Heart left ventricle (tissue), 16 donors: ENCODE measurements at regions not wholly inside any gene's neighbourhood (a gene's known extent, or its start where the extent isn't known, plus 50 kb on each side); places are given as distances from the start of the nearest gene placed in this dataset.
A peak's percentile ranks its signal among the peaks of the same experiment; 100 is the strongest.
"Not testable (repeated sequence)": the region's sequence is repeated elsewhere in the genome, so short reads cannot be mapped to it uniquely, and the experiment has no call there.

ENCODE experiments used
- ATAC-seq, 4 donors: fragments of 200-7000 bp; cut with Tn5 transposase; one replicate each; pipeline ENCODE4 v1.9.1; 2020 to 2022; ENCODE audit warnings: moderate library complexity in 4 of 4, mild to moderate bottlenecking in 3 of 4, moderate number of reproducible peaks in 1 of 4
- DNase-seq, 5 donors: peaks; one replicate each; pipeline ENCODE4 v3.0.0-alpha.2; 2020
- H3K27ac ChIP-seq, 12 donors: fragments of 200-600 bp; sonication (generic) in 4 of 12; one replicate each; pipeline versions ENCODE4 v1.5.0 to v1.8.0; 2016 to 2022; ENCODE audit warnings: mild to moderate bottlenecking in 2 of 12
- H3K27me3 ChIP-seq, 9 donors: fragments of 200-600 bp; sonication (generic) in 2 of 9; one replicate each; pipeline versions ENCODE4 v1.5.1 to v1.8.0; 2016 to 2022; ENCODE audit warnings: mild to moderate bottlenecking in 3 of 9
- H3K36me3 ChIP-seq, 9 donors: fragments of 200-600 bp; sonication (generic) in 2 of 9; one replicate each; pipeline versions ENCODE4 v1.5.0 to v1.8.0; 2018 to 2022; ENCODE audit warnings: mild to moderate bottlenecking in 2 of 9
- H3K4me1 ChIP-seq, 12 donors: fragments of 200-600 bp; sonication (generic) in 4 of 12; one replicate each; pipeline versions ENCODE4 v1.5.0 to v1.8.0; 2016 to 2022; ENCODE audit warnings: mild to moderate bottlenecking in 3 of 12
- H3K4me3 ChIP-seq, 12 donors: fragments of 200-600 bp; sonication (generic) in 4 of 12; one replicate each; pipeline versions ENCODE4 v1.5.0 to v1.8.0; 2017 to 2022; ENCODE audit warnings: mild to moderate bottlenecking in 9 of 12, moderate library complexity in 4 of 12
- H3K9me3 ChIP-seq, 12 donors: fragments of 200-600 bp; sonication (generic) in 4 of 12; one replicate each; pipeline versions ENCODE4 v1.5.0 to v1.8.0; 2016 to 2022; ENCODE audit warnings: mild to moderate bottlenecking in 1 of 12
- CTCF ChIP-seq, 12 donors: fragments of 200-600 bp; sonication (generic) in 4 of 12; IDR thresholded peaks; one replicate each; pipeline versions ENCODE4 v1.5.0 to v1.8.0; 2018 to 2022; ENCODE audit warnings: antibody characterized with exemption in 12 of 12, mild to moderate bottlenecking in 5 of 12
- POLR2A ChIP-seq, 2 donors: fragments of 450-650 bp; IDR thresholded peaks; one replicate each; pipeline ENCODE4 v1.6.1; 2017; ENCODE audit warnings: antibody characterized with exemption in 2 of 2, mild to moderate bottlenecking in 2 of 2, moderate library complexity in 2 of 2
- WGBS, 4 donors: extraction: QIAGEN DNeasy Blood & Tissue Kit in 2 of 4; methylation state at CpG; one replicate each; pipeline versions ENCODE4 v1.1.5 to v1.1.7; 2013 to 2018; 5-methylcytosine and 5-hydroxymethylcytosine counted together
- intact Hi-C, 10 donors: fragments of 100-400 bp; cut with DNase I; formaldehyde crosslinking; loops; one replicate each; pipeline versions ENCODE4 v1.11.1 to v1.14.2; 2022
- donor health status: ischemic (EF 13 %, LVEDD 7.1; RV severe dilation, severe dysfunction).
- donor health status: healthy with polysubstance abuse.
- donor health status: DM: no; HTN: yes; CAD: no.
- donor health status: DM: no; HTN: no; CAD: no.
- donor health status: ischemic (EF 25% LVEDD 6.9; RV normal size, moderate dysfunction).
- donor health status: ischemic (EF 25% LVEDD 5.7; RV mildly dilated, moderate dysfunction).
- donor health status: healthy.
- donor health status: DM: yes; HTN: yes; CAD: no.
- donor health status: ischemic (EF 35%, LVEDD 5.7; RV mildly dilated, moderate dysfunction).
- donor health status: nonischemic (EF 11% LVEDD 7.7; RV severe dilation, severe dysfunction).
- donor health status: DM: yes; HTN: yes; CAD: no.
- donor health status: PGD.
- donor health status: ischemic (EF 29% LVEDD 5.4; RV normal size, mild dysfunction).
- donor health status: nonischemic (EF 23%, LVEDD 6.1; RV moderate dilation, normal function).

GRCh38 chr4:118535788-118536187 lies 149.4 kb upstream of the METTL14 start:
- ATAC-seq, intact Hi-C loops, DNase-seq, H3K27me3 ChIP-seq, H3K9me3 ChIP-seq, H3K4me1 ChIP-seq, H3K27ac ChIP-seq, H3K4me3 ChIP-seq, H3K36me3 ChIP-seq: not testable (repeated sequence)
- 75 to 95% (median 82%) methylated on average over 1 to 3 of the region's 3 CpGs for WGBS, 4 donors

- DNase-seq, H3K36me3 ChIP-seq, intact Hi-C loops, H3K4me1 ChIP-seq, H3K27me3 ChIP-seq, H3K27ac ChIP-seq, H3K4me3 ChIP-seq, H3K9me3 ChIP-seq: not testable (repeated sequence)
- TF ChIP-seq CTCF (IDR thresholded peaks at IDR 0.05) = peak in 11 of 12 donors; percentile 16 to 54 (median 40)
- ATAC-seq = peak in 1 of 4 donors; percentile 62
- 35 to 49% (median 43%) methylated on average over 2 of the region's 2 CpGs for WGBS, 4 donors
Measured at GRCh38 chr4:118539412-118540077, 145.6 kb upstream of the METTL14 start.

- H3K4me3 ChIP-seq, ATAC-seq, H3K9me3 ChIP-seq, H3K4me1 ChIP-seq, DNase-seq, intact Hi-C loops, H3K27ac ChIP-seq, H3K27me3 ChIP-seq, H3K36me3 ChIP-seq: not testable (repeated sequence)
- 77 to 87% (median 82%) methylated on average over 7 of the region's 7 CpGs for WGBS, 4 donors
Measured at GRCh38 chr4:118556576-118556975, 128.6 kb upstream of the METTL14 start.

- ATAC-seq (no peak), DNase-seq (no peak)
- intact Hi-C loops = no loop called here
- H3K9me3 ChIP-seq = no peaks in the 10 kb centered on the region
- H3K4me3 ChIP-seq = no peak overlapping the region
- no peaks in the 10 kb centered on the region for H3K36me3 ChIP-seq
- H3K27me3 ChIP-seq = no peaks in the 10 kb centered on the region
- TF ChIP-seq CTCF (IDR thresholded peaks at IDR 0.05) (no peak), POLR2A (IDR thresholded peaks at IDR 0.05) (no peak)
- H3K27ac ChIP-seq = no peak overlapping the region
- no peaks in the 10 kb centered on the region for H3K4me1 ChIP-seq
- 66 to 73% (median 70%) methylated on average over 8 of the region's 8 CpGs for WGBS, 4 donors
Measured at GRCh38 chr4:118557298-118557851, 127.8 kb upstream of the METTL14 start.

- H3K4me1 ChIP-seq, H3K27ac ChIP-seq, H3K9me3 ChIP-seq, intact Hi-C loops, H3K36me3 ChIP-seq, DNase-seq, H3K4me3 ChIP-seq, ATAC-seq, H3K27me3 ChIP-seq: not testable (repeated sequence)
- 67 to 77% (median 70%) methylated on average over 4 to 6 of the region's 7 CpGs for WGBS, 4 donors
Measured at GRCh38 chr4:118558188-118558587, 127.0 kb upstream of the METTL14 start.

GRCh38 chr4:118561559-118561958 lies 123.6 kb upstream of the METTL14 start:
- H3K36me3 ChIP-seq, H3K4me1 ChIP-seq, H3K9me3 ChIP-seq, H3K4me3 ChIP-seq, DNase-seq, H3K27ac ChIP-seq, intact Hi-C loops, H3K27me3 ChIP-seq, ATAC-seq: not testable (repeated sequence)

GRCh38 chr4:118566003-118566513 lies 119.1 kb upstream of the METTL14 start:
- H3K36me3 ChIP-seq, H3K4me1 ChIP-seq, H3K27ac ChIP-seq, H3K9me3 ChIP-seq, intact Hi-C loops, H3K4me3 ChIP-seq, H3K27me3 ChIP-seq: not testable (repeated sequence)
- peak in 1 of 5 donors; percentile 39 for DNase-seq
- 18 to 34% (median 28%) methylated on average over 9 of the region's 9 CpGs for WGBS, 4 donors
- peak in 3 of 4 donors; percentile 56 to 76 (median 68) for ATAC-seq

GRCh38 chr4:118572991-118573390 lies 112.2 kb upstream of the METTL14 start:
- ATAC-seq, H3K4me3 ChIP-seq, H3K36me3 ChIP-seq, DNase-seq, H3K27ac ChIP-seq, H3K4me1 ChIP-seq, intact Hi-C loops, H3K27me3 ChIP-seq, H3K9me3 ChIP-seq: not testable (repeated sequence)
- WGBS, 4 donors = 84 to 90% (median 88%) methylated on average over 10 of the region's 10 CpGs

- H3K4me1 ChIP-seq, H3K9me3 ChIP-seq, ATAC-seq, DNase-seq, H3K27me3 ChIP-seq, H3K4me3 ChIP-seq, intact Hi-C loops, H3K36me3 ChIP-seq: not testable (repeated sequence)
- 37 to 46% (median 40%) methylated on average over 3 of the region's 3 CpGs for WGBS, 4 donors
- peak overlapping the region in 4 of 12 donors; percentile 29 to 61 (median 36) for H3K27ac ChIP-seq
Measured at GRCh38 chr4:118574251-118574913, 110.8 kb upstream of the METTL14 start.
